AG04450 (cell line): ENCODE measurements at regions not wholly inside any gene's neighbourhood (a gene's known extent, or its start where the extent isn't known, plus 50 kb on each side); places are given as distances from the start of the nearest gene placed in this dataset.
"Not testable (repeated sequence)": the region's sequence is repeated elsewhere in the genome, so short reads cannot be mapped to it uniquely, and the experiment has no call there.

ENCODE experiments used
- CTCF ChIA-PET: fragments of 300-600, 350-600 bp; formaldehyde crosslinking; extraction: SDS; loops from one replicate; lab custom pipeline; 2022; ENCODE audit warnings: antibody characterized with exemption, inconsistent platforms; lab: Charles Lee
- POLR2A ChIA-PET: fragments of 350-600 bp; formaldehyde crosslinking; extraction: SDS; loops from one replicate; lab custom pipeline; 2021; ENCODE audit warnings: antibody characterized with exemption, inconsistent platforms; lab: Yijun Ruan, JAX
- DNase-seq: peaks from one replicate; pipeline ENCODE4 v3.0.0-alpha.2; 2011; ENCODE audit warnings: low read depth, low spot score
- H3K27ac ChIP-seq: one replicate; pipeline ENCODE4 v1.5.1; 2012; ENCODE audit warnings: low read depth, low read length, control low read depth
- H3K27me3 ChIP-seq: one replicate; pipeline ENCODE4 v1.6.0; 2012; ENCODE audit warnings: low read length; ENCODE audit not compliant: control insufficient read depth, insufficient read depth
- H3K4me3 ChIP-seq: 2 replicates; pipeline ENCODE4 v1.5.1; 2011; ENCODE audit warnings: mild to moderate bottlenecking, low read depth, low read length, control low read depth
- H3K9me3 ChIP-seq: 2 replicates; pipeline ENCODE4 v1.5.1; 2012; ENCODE audit warnings: low read length; ENCODE audit not compliant: control insufficient read depth, insufficient read depth

DNA sequence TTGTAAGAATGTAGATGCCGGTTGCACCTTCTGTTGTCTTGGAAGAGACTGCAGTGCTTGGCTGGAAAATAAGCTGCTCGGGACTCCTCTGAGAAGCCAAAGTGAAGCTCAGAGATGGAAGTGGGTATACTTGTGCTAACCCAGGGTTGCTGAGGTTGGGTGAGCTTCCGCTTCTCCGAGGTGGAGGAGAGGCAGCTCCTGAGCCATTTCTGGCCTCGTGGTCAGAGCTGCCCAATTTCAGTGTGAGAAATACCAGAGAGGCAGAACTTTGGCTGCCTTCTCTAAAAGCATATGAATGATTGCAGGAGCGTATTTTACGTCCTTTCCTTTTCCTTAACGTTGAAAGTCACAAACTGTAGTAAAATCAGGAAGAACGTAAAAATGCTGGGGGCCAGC lies 292.0 kb upstream of the PLGLB2 start:
- CTCF ChIA-PET, H3K9me3 ChIP-seq, POLR2A ChIA-PET, H3K27me3 ChIP-seq, DNase-seq: not testable (repeated sequence)
- peak overlapping the region; percentile 86 for H3K27ac ChIP-seq
- H3K4me3 ChIP-seq, result peak overlapping the region; percentile 61

DNA sequence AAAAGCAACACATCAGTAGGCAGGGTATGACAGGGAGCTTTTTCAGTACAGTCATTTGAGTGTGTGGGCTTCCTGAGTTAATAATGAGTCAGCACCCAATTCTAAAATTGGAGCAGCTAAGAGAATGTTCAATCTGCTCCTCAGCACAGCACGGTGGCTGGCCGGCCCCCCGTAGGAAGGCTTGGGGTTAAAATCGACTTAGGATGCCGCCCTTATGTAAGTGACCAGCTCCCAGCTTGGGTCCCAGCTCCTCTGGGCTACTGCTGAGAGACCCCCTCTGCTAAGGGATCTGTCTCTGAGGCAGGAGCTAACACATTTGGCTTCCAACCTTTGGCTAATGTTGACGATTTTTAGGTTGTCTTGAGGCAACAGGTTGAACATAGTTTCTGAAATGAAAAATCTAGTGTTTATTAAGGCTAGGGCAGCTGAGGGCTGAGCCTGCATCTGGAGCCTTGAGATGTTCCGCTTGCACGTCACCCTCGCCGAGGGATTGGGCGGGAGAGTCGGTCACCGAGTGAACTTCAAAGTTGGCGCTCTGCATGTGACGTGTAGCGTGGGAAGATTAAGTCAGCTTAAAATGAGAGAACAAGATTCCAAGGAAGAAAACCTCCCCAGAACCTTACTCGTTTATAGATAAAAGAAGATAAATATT lies 291.3 kb upstream of the PLGLB2 start:
- H3K27me3 ChIP-seq, CTCF ChIA-PET, DNase-seq, POLR2A ChIA-PET, H3K9me3 ChIP-seq: not testable (repeated sequence)
- Histone ChIP-seq H3K4me3 (peak overlapping the region; percentile 64), H3K27ac (peak overlapping the region; percentile 82)

DNA sequence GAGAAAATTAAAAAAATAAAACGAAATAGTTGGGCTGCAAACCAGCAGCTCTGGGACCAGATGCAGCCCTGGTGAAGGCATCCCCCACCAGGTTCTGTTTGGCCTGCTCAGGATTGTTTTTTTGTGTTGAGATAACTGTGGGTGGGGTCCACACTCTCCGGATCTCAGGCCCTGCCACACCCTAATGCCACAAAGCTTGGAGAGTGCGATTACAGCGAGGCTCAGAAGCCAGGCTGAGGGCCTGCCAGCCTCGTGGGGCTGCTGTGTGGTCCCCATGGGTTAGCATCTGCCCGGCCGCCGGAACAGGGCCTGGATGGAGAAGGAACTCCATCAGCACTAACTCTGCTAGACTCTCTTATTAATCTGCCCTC lies 290.8 kb upstream of the PLGLB2 start:
- H3K4me3 ChIP-seq, result peak overlapping the region; percentile 43

DNA sequence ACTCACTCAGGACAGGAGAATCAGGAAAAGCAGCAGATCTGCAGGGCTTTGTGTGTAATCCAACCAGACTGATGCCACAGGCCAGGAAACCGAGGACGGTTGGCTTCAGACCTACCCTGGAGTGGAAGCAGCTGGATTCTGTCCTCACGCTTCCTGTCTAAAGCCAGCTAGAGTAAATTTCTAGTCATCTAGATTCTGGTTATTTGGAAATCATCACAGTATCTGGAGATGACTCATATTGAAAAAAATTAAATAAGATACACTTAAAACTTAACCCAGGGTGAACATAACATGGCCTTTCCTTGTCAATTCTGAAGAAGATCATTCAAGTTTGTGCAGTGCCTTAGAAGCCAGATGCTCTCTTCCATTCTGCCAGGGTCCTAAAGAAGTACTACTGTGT lies 288.9 kb upstream of the PLGLB2 start:
- DNase-seq, POLR2A ChIA-PET, H3K9me3 ChIP-seq, CTCF ChIA-PET, H3K27me3 ChIP-seq: not testable (repeated sequence)
- peak overlapping the region; percentile 21 for H3K27ac ChIP-seq
- H3K4me3 ChIP-seq, result peak overlapping the region; percentile 36

More for the DNA sequence above, 290.8 kb upstream of the PLGLB2 start:
- POLR2A ChIA-PET, H3K27ac ChIP-seq, CTCF ChIA-PET, H3K27me3 ChIP-seq, H3K9me3 ChIP-seq, DNase-seq: not testable (repeated sequence)

DNA sequence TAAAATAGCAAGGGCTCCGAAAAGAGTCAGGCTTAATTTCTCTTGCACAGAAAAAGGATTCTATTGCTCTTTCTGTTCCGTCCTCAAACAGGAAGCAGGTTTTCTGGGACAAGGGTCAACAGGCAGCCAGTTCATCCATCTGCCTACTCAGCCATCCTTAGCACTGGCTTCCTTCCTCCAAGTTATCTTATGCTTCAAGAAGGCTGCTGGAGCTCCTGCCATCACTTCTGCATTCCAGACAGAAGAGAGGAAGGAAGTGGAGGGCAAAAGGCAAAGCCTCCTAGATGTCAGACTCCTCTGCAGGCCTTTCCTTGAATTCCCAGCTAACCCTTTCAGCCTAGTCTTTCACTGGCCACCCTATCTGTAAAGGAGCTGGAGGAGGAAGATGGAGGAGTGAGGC lies 287.8 kb upstream of the PLGLB2 start:
- H3K27me3 ChIP-seq, H3K27ac ChIP-seq, H3K4me3 ChIP-seq, H3K9me3 ChIP-seq, DNase-seq, POLR2A ChIA-PET, CTCF ChIA-PET: not testable (repeated sequence)

DNA sequence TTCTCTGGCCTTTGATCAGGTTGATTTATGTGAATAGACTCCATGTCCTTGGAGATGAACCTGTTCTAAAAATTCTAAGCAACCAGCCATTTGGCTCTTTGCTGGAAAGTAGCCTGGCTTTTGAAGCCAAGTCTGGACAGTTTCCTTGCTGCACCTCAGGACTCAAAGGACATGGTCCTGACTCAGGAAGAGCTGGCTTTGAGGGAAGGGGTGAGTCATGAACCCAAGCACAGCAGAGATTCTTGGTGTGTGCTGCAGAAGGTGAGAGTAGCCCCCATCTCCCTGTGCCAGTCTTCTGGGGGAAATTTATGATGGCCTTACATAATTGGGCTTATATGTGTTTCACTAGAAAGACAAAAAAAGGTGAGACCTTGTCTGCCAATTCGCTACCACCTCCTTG lies 287.2 kb upstream of the PLGLB2 start:
- DNase-seq, H3K4me3 ChIP-seq, H3K9me3 ChIP-seq, CTCF ChIA-PET, H3K27me3 ChIP-seq, H3K27ac ChIP-seq, POLR2A ChIA-PET: not testable (repeated sequence)

DNA sequence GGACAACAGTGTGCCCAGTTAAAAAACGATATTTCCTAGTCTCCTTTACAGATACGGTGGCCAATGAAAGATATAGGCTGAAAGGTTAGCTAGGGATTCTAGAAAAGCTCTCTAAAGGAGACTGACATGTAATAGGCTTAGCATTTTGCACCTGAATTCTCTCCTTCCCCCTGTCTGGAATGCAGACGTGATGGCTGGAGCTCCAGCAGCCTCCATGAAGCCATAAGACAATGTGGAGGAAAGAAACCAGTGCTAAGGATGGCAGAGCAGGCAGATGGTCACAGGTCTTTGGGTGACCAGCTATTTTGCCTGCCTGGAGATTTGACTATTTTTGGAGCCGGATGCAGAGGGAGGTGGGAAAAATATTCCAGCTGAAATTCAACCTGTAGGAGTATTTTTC lies 286.2 kb upstream of the PLGLB2 start:
- H3K4me3 ChIP-seq, POLR2A ChIA-PET, H3K9me3 ChIP-seq, H3K27me3 ChIP-seq, H3K27ac ChIP-seq, CTCF ChIA-PET, DNase-seq: not testable (repeated sequence)

- H3K27me3 ChIP-seq, DNase-seq, H3K9me3 ChIP-seq, CTCF ChIA-PET, POLR2A ChIA-PET, H3K4me3 ChIP-seq, H3K27ac ChIP-seq: not testable (repeated sequence)
Observed at GRCh38 chr2:87464219-87464618, 283.7 kb upstream of the PLGLB2 start.

DNA sequence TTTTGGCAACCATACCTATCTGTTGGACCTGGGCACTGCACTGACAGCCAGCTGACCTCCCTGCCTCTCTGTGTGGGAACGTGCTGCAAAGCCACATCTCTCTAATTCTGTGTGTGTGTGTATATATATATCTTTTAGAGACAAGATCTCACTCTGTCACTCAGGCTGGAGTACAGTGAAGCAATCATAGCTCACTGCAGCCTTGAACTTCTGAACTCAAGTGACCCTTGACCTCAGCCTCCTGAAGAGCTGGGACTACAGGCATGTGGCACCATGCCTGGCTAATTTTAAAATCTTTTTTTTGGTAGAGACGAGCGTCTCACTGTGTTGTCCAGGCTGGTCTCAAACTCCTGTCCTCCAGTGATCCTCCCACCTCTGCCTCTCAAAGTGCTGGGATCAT lies 282.2 kb upstream of the PLGLB2 start:
- DNase-seq, H3K9me3 ChIP-seq, H3K27ac ChIP-seq, H3K27me3 ChIP-seq, POLR2A ChIA-PET, H3K4me3 ChIP-seq, CTCF ChIA-PET: not testable (repeated sequence)

DNA sequence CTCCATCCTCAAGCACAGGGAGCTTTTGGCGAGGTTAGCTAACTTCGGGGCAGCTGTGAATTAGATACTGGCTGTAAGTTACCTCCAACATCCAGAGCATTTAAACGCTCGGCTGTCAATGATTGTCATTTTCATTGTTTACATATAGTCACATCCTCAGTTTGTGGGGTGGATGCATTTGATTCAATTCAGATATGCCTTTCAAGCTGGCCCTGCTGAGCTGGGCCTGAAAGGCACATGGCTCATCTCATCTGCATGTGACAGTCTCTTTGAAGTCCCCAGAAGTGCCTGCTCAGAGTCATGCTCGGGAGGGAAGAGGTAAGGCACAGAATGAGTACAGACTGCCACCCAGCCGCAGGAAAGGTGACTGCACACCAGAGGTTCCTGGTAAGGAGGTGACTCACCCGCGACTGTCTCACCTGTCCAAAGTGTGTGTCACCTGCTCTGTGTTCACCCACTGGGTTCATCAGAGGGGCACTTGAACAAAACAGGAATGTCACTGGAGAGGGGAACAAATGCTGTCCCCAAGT lies 281.2 kb upstream of the PLGLB2 start:
- H3K27ac ChIP-seq, H3K9me3 ChIP-seq, CTCF ChIA-PET, H3K4me3 ChIP-seq, DNase-seq, H3K27me3 ChIP-seq, POLR2A ChIA-PET: not testable (repeated sequence)

DNA sequence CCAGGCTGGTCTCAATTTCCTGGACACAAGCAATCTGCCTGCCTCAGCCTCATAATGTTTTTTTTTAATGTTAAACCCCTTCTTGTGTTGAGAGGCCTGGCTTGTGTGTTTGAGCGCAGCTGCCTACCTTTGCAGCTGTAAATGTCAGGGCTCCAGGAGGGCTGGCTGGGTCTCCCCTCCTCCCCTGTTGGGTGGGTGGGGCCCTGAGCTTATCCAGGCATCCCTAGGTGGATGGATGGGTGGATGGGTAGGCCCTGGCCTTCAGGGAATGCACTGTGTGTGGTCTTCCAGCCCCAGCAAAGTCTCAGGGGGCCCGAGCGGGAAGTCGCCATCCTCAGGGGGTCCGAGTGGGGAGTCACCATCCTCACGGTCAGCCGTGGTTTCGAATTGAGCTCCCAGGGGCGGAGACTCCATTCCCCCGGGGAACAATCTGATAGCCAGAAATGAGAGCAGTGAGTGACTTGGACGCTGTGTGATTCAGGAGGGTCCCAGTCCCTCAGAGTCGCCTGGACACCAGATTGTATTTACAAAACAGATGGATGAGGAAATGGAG lies 279.4 kb upstream of the PLGLB2 start:
- H3K27me3 ChIP-seq, CTCF ChIA-PET, POLR2A ChIA-PET, DNase-seq, H3K27ac ChIP-seq, H3K9me3 ChIP-seq, H3K4me3 ChIP-seq: not testable (repeated sequence)
